RWPE2 (cell line): ENCODE measurements at regions not wholly inside any gene's neighbourhood (a gene's known extent, or its start where the extent isn't known, plus 50 kb on each side); places are given as distances from the start of the nearest gene placed in this dataset.

Source experiments
- ATAC-seq: fragments of 200-7000 bp; cut with Tn5 transposase; 3 replicates; pipeline ENCODE4 v1.9.1; 2021; ENCODE audit warnings: low read depth
- DNase-seq: peaks from one replicate; pipeline ENCODE4 v3.0.0-alpha.2; 2020; ENCODE audit warnings: low spot score
- H3K27ac ChIP-seq: fragments of 450-650 bp; 2 replicates; pipeline ENCODE4 v1.5.1; 2017; ENCODE audit warnings: mild to moderate bottlenecking; ENCODE audit not compliant: poor library complexity, severe bottlenecking
- H3K27me3 ChIP-seq: fragments of 250-450 bp; sonication (Bioruptor Pico); 2 replicates; pipeline ENCODE4 v1.5.1; 2021; ENCODE audit warnings: mild to moderate bottlenecking, moderate library complexity; ENCODE audit not compliant: insufficient read depth, poor library complexity, severe bottlenecking
- H3K36me3 ChIP-seq: fragments of 250-450 bp; sonication (Bioruptor Pico); 2 replicates; pipeline ENCODE4 v1.5.1; 2020; ENCODE audit warnings: low read depth, mild to moderate bottlenecking, moderate library complexity
- H3K4me1 ChIP-seq: fragments of 250-450 bp; sonication (Bioruptor Pico); 2 replicates; pipeline ENCODE4 v1.5.1; 2021; ENCODE audit warnings: mild to moderate bottlenecking, moderate library complexity; ENCODE audit not compliant: insufficient read depth, poor library complexity, severe bottlenecking
- H3K4me3 ChIP-seq: fragments of 250-450 bp; sonication (Bioruptor Pico); 2 replicates; pipeline ENCODE4 v1.5.1; 2021; ENCODE audit warnings: mild to moderate bottlenecking, moderate library complexity; ENCODE audit not compliant: severe bottlenecking
- H3K9me3 ChIP-seq: fragments of 250-450 bp; sonication (Bioruptor Pico); 2 replicates; pipeline ENCODE4 v1.5.1; 2021; ENCODE audit warnings: mild to moderate bottlenecking, moderate library complexity; ENCODE audit not compliant: severe bottlenecking
- TF ChIP-seq, protein P1 (sequence below): fragments of 450-650 bp; IDR thresholded peaks from one replicate; pipeline ENCODE4 v1.5.1; 2017; ENCODE audit warnings: mild to moderate bottlenecking, moderate library complexity; ENCODE audit not compliant: poor library complexity, severe bottlenecking

DNA sequence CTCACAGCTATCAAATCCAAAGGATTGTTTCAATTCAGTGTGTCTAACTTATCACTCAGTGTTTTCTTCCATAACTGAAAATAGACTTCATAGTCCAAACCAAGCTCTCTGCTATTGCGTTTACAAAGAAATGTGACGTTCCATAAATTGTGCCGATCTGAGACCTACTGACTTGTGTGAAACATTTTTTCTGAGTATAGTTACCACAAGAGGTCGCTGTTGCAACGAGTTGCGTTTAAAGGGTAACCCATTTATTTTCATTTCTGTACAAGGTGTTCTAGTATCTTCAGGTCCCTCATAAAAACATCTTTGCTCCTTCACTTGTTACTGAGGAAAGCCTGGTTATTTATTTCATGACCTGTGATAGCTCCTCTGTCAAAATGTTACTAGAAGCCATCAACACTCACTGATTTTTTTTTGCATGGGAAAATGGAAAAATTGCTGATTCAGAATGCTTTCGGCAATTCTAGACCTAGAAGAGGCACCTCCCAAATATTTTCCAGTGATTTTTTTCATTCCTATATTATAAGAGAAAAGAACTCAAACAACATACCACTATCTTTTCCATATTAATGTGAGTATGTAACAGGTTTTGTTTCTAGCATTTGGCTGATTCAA is 60.9 kb upstream of the OR4E1 start:
- TF ChIP-seq, protein P1, sequence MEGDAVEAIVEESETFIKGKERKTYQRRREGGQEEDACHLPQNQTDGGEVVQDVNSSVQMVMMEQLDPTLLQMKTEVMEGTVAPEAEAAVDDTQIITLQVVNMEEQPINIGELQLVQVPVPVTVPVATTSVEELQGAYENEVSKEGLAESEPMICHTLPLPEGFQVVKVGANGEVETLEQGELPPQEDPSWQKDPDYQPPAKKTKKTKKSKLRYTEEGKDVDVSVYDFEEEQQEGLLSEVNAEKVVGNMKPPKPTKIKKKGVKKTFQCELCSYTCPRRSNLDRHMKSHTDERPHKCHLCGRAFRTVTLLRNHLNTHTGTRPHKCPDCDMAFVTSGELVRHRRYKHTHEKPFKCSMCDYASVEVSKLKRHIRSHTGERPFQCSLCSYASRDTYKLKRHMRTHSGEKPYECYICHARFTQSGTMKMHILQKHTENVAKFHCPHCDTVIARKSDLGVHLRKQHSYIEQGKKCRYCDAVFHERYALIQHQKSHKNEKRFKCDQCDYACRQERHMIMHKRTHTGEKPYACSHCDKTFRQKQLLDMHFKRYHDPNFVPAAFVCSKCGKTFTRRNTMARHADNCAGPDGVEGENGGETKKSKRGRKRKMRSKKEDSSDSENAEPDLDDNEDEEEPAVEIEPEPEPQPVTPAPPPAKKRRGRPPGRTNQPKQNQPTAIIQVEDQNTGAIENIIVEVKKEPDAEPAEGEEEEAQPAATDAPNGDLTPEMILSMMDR, result peak; percentile 88

GRCh38 chr14:21729703-21730233 is 56.1 kb upstream of the OR4E1 start:
- no peaks in the 10 kb centered on the region for H3K9me3 ChIP-seq
- DNase-seq (no peak), ATAC-seq (no peak)
- no peak overlapping the region for H3K4me3 ChIP-seq
- H3K27ac ChIP-seq, result no peak overlapping the region
- TF ChIP-seq, protein P1, result no peak
- H3K36me3 ChIP-seq, result no peaks in the 10 kb centered on the region
- H3K4me1 ChIP-seq, result no peaks in the 10 kb centered on the region
- peaks cover 56% of the 10 kb centered on the region for H3K27me3 ChIP-seq

More for the DNA sequence above, 60.9 kb upstream of the OR4E1 start:
- Histone ChIP-seq H3K4me3 (no peak overlapping the region), H3K27ac (no peak overlapping the region), H3K36me3 (no peaks in the 10 kb centered on the region), H3K4me1 (no peaks in the 10 kb centered on the region), H3K27me3 (peaks cover 41% of the 10 kb centered on the region), H3K9me3 (no peaks in the 10 kb centered on the region)
- no peak for DNase-seq
- ATAC-seq, result 0 out of 3 replicates have a peak, but pooled peaks have one; percentile 31

DNA sequence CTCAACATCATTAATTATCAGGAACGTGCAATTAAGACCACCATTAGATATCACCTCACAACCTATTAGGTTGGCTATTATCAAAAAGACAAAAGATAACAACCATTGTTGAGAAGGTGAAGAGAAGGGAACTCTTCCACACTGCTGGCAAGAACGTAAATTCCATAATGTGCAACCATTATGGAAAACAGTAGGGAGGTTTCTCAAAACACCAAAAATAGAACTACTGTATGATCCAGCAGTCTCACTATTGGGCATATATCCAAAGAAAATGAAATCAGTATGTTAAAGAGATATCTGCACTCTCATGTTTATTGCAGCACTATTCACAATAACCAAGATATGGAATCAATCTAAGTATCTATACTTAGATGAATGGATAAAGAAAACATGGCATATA is 51.6 kb upstream of the OR4E1 start:
- no peak for ATAC-seq
- no peak for DNase-seq
- H3K27me3 ChIP-seq, result peaks cover 72% of the 10 kb centered on the region
- no peaks in the 10 kb centered on the region for H3K4me1 ChIP-seq
- TF ChIP-seq, protein P1, result no peak
- no peaks in the 10 kb centered on the region for H3K9me3 ChIP-seq
- H3K27ac ChIP-seq, result no peak overlapping the region
- H3K36me3 ChIP-seq, result no peaks in the 10 kb centered on the region
- no peak overlapping the region for H3K4me3 ChIP-seq

GRCh38 chr14:21724090-21724973 is 50.7 kb upstream of the OR4E1 start:
- no peaks in the 10 kb centered on the region for H3K36me3 ChIP-seq
- H3K9me3 ChIP-seq, result no peaks in the 10 kb centered on the region
- H3K27me3 ChIP-seq, result peaks cover 70% of the 10 kb centered on the region
- TF ChIP-seq, protein P1, result no peak
- ATAC-seq, result no peak
- DNase-seq, result no peak
- no peak overlapping the region for H3K27ac ChIP-seq
- H3K4me1 ChIP-seq, result no peaks in the 10 kb centered on the region
- H3K4me3 ChIP-seq, result no peak overlapping the region
